Keratinocyte (primary cell): ENCODE measurements at regions not wholly inside any gene's neighbourhood (a gene's known extent, or its start where the extent isn't known, plus 50 kb on each side); places are given as distances from the start of the nearest gene placed in this dataset.

Experiments used
- EZH2 ChIP-seq: IDR thresholded peaks from one replicate; pipeline ENCODE4 v1.6.1; 2012; ENCODE audit warnings: inconsistent platforms, mild to moderate bottlenecking, low read length, moderate library complexity
- TF ChIP-seq, protein P1 (sequence below), 3 experiments: IDR thresholded peaks in 1 of 3; conservative IDR thresholded peaks in 1 of 3; optimal IDR thresholded peaks in 1 of 3; 2 replicates in 2 of 3; 3 replicates in 1 of 3; pipeline versions ENCODE3 to v1.5.1; 2011; ENCODE audit warnings: low read length in 3 of 3, mild to moderate bottlenecking in 3 of 3, moderate library complexity in 2 of 3, control low read depth in 1 of 3, inconsistent platforms in 1 of 3; ENCODE audit not compliant: insufficient read depth in 2 of 3; ENCODE audit errors: extremely low read depth in 1 of 3

DNA sequence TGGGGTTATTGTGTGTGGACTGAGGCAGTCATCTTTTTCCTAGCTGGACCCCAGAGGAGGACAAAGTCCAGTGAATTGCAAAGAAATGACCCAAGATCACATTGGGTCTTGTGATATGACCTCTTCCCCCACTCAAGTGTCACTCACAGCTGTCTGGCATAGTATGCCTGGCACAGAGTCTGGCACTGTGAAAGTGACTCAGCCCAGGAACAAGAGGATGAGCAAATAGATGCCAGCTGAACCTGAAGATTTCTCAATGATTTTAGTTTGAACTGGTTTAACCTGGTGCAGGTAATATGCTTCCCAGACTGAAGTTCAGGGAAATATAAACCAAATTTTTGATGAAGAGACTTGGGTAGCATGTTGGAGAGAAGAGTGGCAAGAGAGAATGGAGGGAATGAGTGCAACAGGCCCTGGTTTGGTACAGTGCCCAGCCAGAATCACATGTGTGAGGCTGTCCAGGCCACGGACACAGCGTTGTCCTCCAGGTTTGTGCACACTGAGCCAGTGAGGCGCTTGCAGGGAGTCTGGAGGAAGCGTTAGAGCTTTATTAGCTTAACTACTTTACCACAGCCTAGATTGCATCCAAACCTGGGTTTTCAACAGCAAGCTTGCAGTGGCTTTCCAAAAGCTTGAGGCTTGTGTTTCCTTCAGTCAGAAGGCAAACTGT is 332.9 kb downstream of the NUAK1 start:
- TF ChIP-seq, protein P1, sequence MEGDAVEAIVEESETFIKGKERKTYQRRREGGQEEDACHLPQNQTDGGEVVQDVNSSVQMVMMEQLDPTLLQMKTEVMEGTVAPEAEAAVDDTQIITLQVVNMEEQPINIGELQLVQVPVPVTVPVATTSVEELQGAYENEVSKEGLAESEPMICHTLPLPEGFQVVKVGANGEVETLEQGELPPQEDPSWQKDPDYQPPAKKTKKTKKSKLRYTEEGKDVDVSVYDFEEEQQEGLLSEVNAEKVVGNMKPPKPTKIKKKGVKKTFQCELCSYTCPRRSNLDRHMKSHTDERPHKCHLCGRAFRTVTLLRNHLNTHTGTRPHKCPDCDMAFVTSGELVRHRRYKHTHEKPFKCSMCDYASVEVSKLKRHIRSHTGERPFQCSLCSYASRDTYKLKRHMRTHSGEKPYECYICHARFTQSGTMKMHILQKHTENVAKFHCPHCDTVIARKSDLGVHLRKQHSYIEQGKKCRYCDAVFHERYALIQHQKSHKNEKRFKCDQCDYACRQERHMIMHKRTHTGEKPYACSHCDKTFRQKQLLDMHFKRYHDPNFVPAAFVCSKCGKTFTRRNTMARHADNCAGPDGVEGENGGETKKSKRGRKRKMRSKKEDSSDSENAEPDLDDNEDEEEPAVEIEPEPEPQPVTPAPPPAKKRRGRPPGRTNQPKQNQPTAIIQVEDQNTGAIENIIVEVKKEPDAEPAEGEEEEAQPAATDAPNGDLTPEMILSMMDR (optimal IDR thresholded peaks at IDR 0.05 in 1 of 3, IDR thresholded peaks at IDR 0.05 in 1 of 3, conservative IDR thresholded peaks at IDR 0.05 in 1 of 3; ENCODE audit: extremely low read depth in 1 of 3, insufficient read depth in 2 of 3, low read length in 3 of 3), result no peak
- TF ChIP-seq EZH2, result no peak
